Muscle layer of duodenum (tissue), 2 donors: ENCODE measurements at regions not wholly inside any gene's neighbourhood (a gene's known extent, or its start where the extent isn't known, plus 50 kb on each side); places are given as distances from the start of the nearest gene placed in this dataset.

Experiments
- H3K27ac ChIP-seq: one replicate; pipeline ENCODE4 v1.7.0; 2013; ENCODE audit warnings: mild to moderate bottlenecking, low read length
- H3K27me3 ChIP-seq: one replicate; pipeline ENCODE4 v1.7.0; 2013; ENCODE audit warnings: low read depth, mild to moderate bottlenecking, control low read depth, low read length
- H3K36me3 ChIP-seq, 2 donors: one replicate each; pipeline ENCODE4 v1.7.0; 2013; ENCODE audit warnings: low read length in 2 of 2, control low read depth in 1 of 2, mild to moderate bottlenecking in 1 of 2; ENCODE audit not compliant: insufficient read depth in 2 of 2, control insufficient read depth in 1 of 2
- H3K4me1 ChIP-seq, 2 donors: one replicate each; pipeline ENCODE4 v1.7.0; 2013; ENCODE audit warnings: low read length in 2 of 2, mild to moderate bottlenecking in 2 of 2, control low read depth in 1 of 2, moderate library complexity in 1 of 2; ENCODE audit not compliant: insufficient read depth in 2 of 2, control insufficient read depth in 1 of 2
- H3K4me3 ChIP-seq, 2 donors: one replicate each; pipeline ENCODE4 v1.7.0; 2013; ENCODE audit warnings: low read length in 2 of 2, low read depth in 1 of 2, mild to moderate bottlenecking in 1 of 2
- H3K9me3 ChIP-seq, 2 donors: one replicate each; pipeline ENCODE4 v1.7.0; 2013; ENCODE audit warnings: low read length in 2 of 2, control low read depth in 1 of 2, mild to moderate bottlenecking in 1 of 2; ENCODE audit not compliant: control insufficient read depth in 1 of 2
- donor health status: healthy.

GRCh38 chr1:79614106-79614505 lies 607.6 kb upstream of the ADGRL4 start:
- H3K27ac ChIP-seq: no peak overlapping the region

GRCh38 chr1:79613046-79613445 lies 606.5 kb upstream of the ADGRL4 start:
- Histone ChIP-seq H3K27ac (no peak overlapping the region), H3K9me3 (no peaks in the 10 kb centered on the region), H3K36me3 (no peaks in the 10 kb centered on the region), H3K4me1 (no peaks in the 10 kb centered on the region), H3K27me3 (no peaks in the 10 kb centered on the region), H3K4me3 (no peak overlapping the region)

More at GRCh38 chr1:79614106-79614505, 607.6 kb upstream of the ADGRL4 start:
- H3K4me1 ChIP-seq: no peaks in the 10 kb centered on the region
- no peaks in the 10 kb centered on the region for H3K27me3 ChIP-seq
- H3K36me3 ChIP-seq: no peaks in the 10 kb centered on the region
- H3K4me3 ChIP-seq: no peak overlapping the region
- H3K9me3 ChIP-seq: no peaks in the 10 kb centered on the region

- Histone ChIP-seq H3K9me3 (peaks cover 0 to 6% of the 10 kb centered on the region in 2 donors), H3K27ac (no peak overlapping the region), H3K27me3 (no peaks in the 10 kb centered on the region), H3K4me3 (no peak overlapping the region), H3K36me3 (no peaks in the 10 kb centered on the region), H3K4me1 (no peaks in the 10 kb centered on the region)
Measured at GRCh38 chr1:79604490-79605198, 598.1 kb upstream of the ADGRL4 start.

GRCh38 chr1:79603843-79604242 lies 597.3 kb upstream of the ADGRL4 start:
- Histone ChIP-seq H3K4me1 (no peaks in the 10 kb centered on the region), H3K4me3 (no peak overlapping the region), H3K27ac (no peak overlapping the region), H3K36me3 (no peaks in the 10 kb centered on the region), H3K9me3 (peaks cover 0 to 6% of the 10 kb centered on the region in 2 donors), H3K27me3 (no peaks in the 10 kb centered on the region)

GRCh38 chr1:79599257-79599656 lies 592.7 kb upstream of the ADGRL4 start:
- H3K27me3 ChIP-seq: no peaks in the 10 kb centered on the region
- no peaks in the 10 kb centered on the region for H3K4me1 ChIP-seq
- H3K4me3 ChIP-seq: no peak overlapping the region
- peaks cover 0 to 6% of the 10 kb centered on the region in 2 donors for H3K9me3 ChIP-seq
- H3K27ac ChIP-seq: no peak overlapping the region
- H3K36me3 ChIP-seq: no peaks in the 10 kb centered on the region

GRCh38 chr1:79595931-79596330 lies 589.4 kb upstream of the ADGRL4 start:
- Histone ChIP-seq H3K9me3 (peaks cover 0 to 6% of the 10 kb centered on the region in 2 donors), H3K27me3 (no peaks in the 10 kb centered on the region), H3K4me1 (no peaks in the 10 kb centered on the region), H3K4me3 (no peak overlapping the region), H3K36me3 (no peaks in the 10 kb centered on the region), H3K27ac (no peak overlapping the region)

- no peaks in the 10 kb centered on the region for H3K4me1 ChIP-seq
- no peaks in the 10 kb centered on the region for H3K9me3 ChIP-seq
- no peaks in the 10 kb centered on the region for H3K36me3 ChIP-seq
- no peak overlapping the region for H3K27ac ChIP-seq
- H3K27me3 ChIP-seq: no peaks in the 10 kb centered on the region
- no peak overlapping the region for H3K4me3 ChIP-seq
Measured at GRCh38 chr1:79594121-79594698, 587.7 kb upstream of the ADGRL4 start.

GRCh38 chr1:79592707-79593106 lies 586.2 kb upstream of the ADGRL4 start:
- Histone ChIP-seq H3K27ac (no peak overlapping the region), H3K9me3 (no peaks in the 10 kb centered on the region), H3K4me1 (no peaks in the 10 kb centered on the region), H3K36me3 (no peaks in the 10 kb centered on the region), H3K27me3 (no peaks in the 10 kb centered on the region), H3K4me3 (no peak overlapping the region)

GRCh38 chr1:79588719-79589118 lies 582.2 kb upstream of the ADGRL4 start:
- Histone ChIP-seq H3K27ac (no peak overlapping the region), H3K4me3 (no peak overlapping the region), H3K4me1 (no peaks in the 10 kb centered on the region), H3K9me3 (no peaks in the 10 kb centered on the region), H3K27me3 (no peaks in the 10 kb centered on the region), H3K36me3 (no peaks in the 10 kb centered on the region)

GRCh38 chr1:79587229-79587628 lies 580.7 kb upstream of the ADGRL4 start:
- Histone ChIP-seq H3K4me3 (no peak overlapping the region), H3K9me3 (no peaks in the 10 kb centered on the region), H3K36me3 (no peaks in the 10 kb centered on the region), H3K27me3 (no peaks in the 10 kb centered on the region), H3K27ac (no peak overlapping the region), H3K4me1 (no peaks in the 10 kb centered on the region)

GRCh38 chr1:79585801-79586200 lies 579.3 kb upstream of the ADGRL4 start:
- Histone ChIP-seq H3K4me3 (no peak overlapping the region), H3K4me1 (no peaks in the 10 kb centered on the region), H3K36me3 (no peaks in the 10 kb centered on the region), H3K9me3 (no peaks in the 10 kb centered on the region), H3K27ac (no peak overlapping the region), H3K27me3 (no peaks in the 10 kb centered on the region)

- Histone ChIP-seq H3K9me3 (no peaks in the 10 kb centered on the region), H3K27ac (no peak overlapping the region), H3K4me1 (peaks cover 0 to 3% of the 10 kb centered on the region in 2 donors), H3K27me3 (no peaks in the 10 kb centered on the region), H3K4me3 (no peak overlapping the region), H3K36me3 (no peaks in the 10 kb centered on the region)
Measured at GRCh38 chr1:79575424-79575823, 568.9 kb upstream of the ADGRL4 start.
